Neural progenitor cell (in vitro differentiated cells): ENCODE measurements at regions not wholly inside any gene's neighbourhood (a gene's known extent, or its start where the extent isn't known, plus 50 kb on each side); places are given as distances from the start of the nearest gene placed in this dataset.
"Not testable (repeated sequence)": the region's sequence is repeated elsewhere in the genome, so short reads cannot be mapped to it uniquely, and the experiment has no call there.

ENCODE experiments used
- CTCF ChIP-seq: fragments of 200-600 bp; sonication (generic); IDR thresholded peaks from 2 replicates; pipeline ENCODE4 v1.5.1; 2017; ENCODE audit warnings: antibody characterized with exemption, mild to moderate bottlenecking
- EZH2 ChIP-seq: fragments of 200-600 bp; sonication (generic); IDR thresholded peaks from 2 replicates; pipeline ENCODE4 v1.6.1; 2017; ENCODE audit warnings: antibody characterized with exemption, mild to moderate bottlenecking, moderate library complexity
- EZH2phosphoT487 ChIP-seq: fragments of 200-600 bp; sonication (generic); IDR thresholded peaks from 2 replicates; pipeline ENCODE4 v1.6.1; 2017; ENCODE audit warnings: antibody characterized with exemption

DNA sequence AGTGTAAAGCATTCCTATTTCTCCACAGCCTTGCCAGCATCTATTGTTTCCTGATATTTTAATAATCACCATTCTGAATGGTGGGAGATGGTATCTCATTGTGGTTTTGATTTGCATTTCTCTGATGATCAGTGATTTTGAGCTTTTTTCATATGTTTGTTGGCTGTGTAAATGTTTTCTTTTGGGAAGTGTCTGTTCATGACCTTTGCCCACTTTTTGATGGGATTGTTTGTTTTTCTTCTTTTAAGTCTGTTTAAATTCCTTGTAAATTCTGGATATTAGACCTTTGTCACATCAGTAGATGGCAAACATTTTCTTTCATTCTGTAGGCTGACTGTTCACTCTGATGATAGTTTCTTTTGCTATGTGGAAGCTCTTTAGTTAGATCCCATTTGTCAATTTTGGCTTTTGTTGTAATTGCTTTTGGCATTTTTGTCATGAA is 461.5 kb upstream of the GCFC2 start:
- TF ChIP-seq CTCF, EZH2, EZH2phosphoT487: not testable (repeated sequence)
